GM23338 (cell line): ENCODE measurements at regions not wholly inside any gene's neighbourhood (a gene's known extent, or its start where the extent isn't known, plus 50 kb on each side); places are given as distances from the start of the nearest gene placed in this dataset.

Experiments
- ATAC-seq: fragments of 200-7000 bp; cut with Tn5 transposase; 3 replicates; pipeline ENCODE4 v1.9.1; 2020
- DNase-seq: peaks from one replicate; pipeline ENCODE4 v3.0.0-alpha.2; 2015; ENCODE audit warnings: low spot score
- H2AFZ ChIP-seq: fragments of 200-600 bp; sonication (generic); 2 replicates; pipeline ENCODE4 v1.8.0; 2016; ENCODE audit warnings: antibody characterized with exemption, mild to moderate bottlenecking, moderate library complexity
- H3F3A ChIP-seq: fragments of 200-600 bp; sonication (generic); replicated peaks from 2 replicates; pipeline ENCODE4 v1.8.0; 2017; ENCODE audit warnings: antibody characterized with exemption, mixed run types, low read depth
- H3K27ac ChIP-seq: fragments of 200-600 bp; sonication (generic); 2 replicates; pipeline ENCODE4 v1.6.1; 2016; ENCODE audit warnings: low read depth
- H3K27me3 ChIP-seq: fragments of 200-600 bp; sonication (generic); 2 replicates; pipeline ENCODE4 v1.8.0; 2016; ENCODE audit warnings: mild to moderate bottlenecking, mixed run types, moderate library complexity; ENCODE audit not compliant: insufficient read depth
- H3K36me3 ChIP-seq: fragments of 200-600 bp; sonication (generic); 2 replicates; pipeline ENCODE4 v1.8.0; 2016; ENCODE audit warnings: mild to moderate bottlenecking; ENCODE audit not compliant: insufficient read depth
- H3K4me1 ChIP-seq: fragments of 200-600 bp; sonication (generic); 2 replicates; pipeline ENCODE4 v1.8.0; 2016; ENCODE audit warnings: mild to moderate bottlenecking, moderate library complexity; ENCODE audit not compliant: insufficient read depth
- H3K4me2 ChIP-seq: fragments of 200-600 bp; sonication (generic); 2 replicates; pipeline ENCODE4 v1.7.1; 2017; ENCODE audit warnings: mixed run types
- H3K4me3 ChIP-seq: fragments of 200-600 bp; sonication (generic); 2 replicates; pipeline ENCODE4 v1.6.1; 2016; ENCODE audit warnings: mixed run types
- H3K79me2 ChIP-seq: fragments of 200-600 bp; sonication (generic); replicated peaks from 2 replicates; pipeline ENCODE4 v1.8.0; 2017; ENCODE audit warnings: mild to moderate bottlenecking; ENCODE audit not compliant: insufficient read depth
- H3K9me2 ChIP-seq: fragments of 200-600 bp; sonication (generic); 2 replicates; pipeline ENCODE4 v1.8.0; 2017; ENCODE audit not compliant: insufficient read depth
- H4K20me1 ChIP-seq: fragments of 200-600 bp; sonication (generic); replicated peaks from 2 replicates; pipeline ENCODE4 v1.8.0; 2017; ENCODE audit warnings: mild to moderate bottlenecking; ENCODE audit not compliant: insufficient read depth
- H3K27ac Mint-ChIP-seq: 2 replicates; pipeline ENCODE4 v1.8.0; 2020; ENCODE audit warnings: inconsistent platforms, mild to moderate bottlenecking, moderate library complexity, mixed read lengths
- H3K27me3 Mint-ChIP-seq: 3 replicates; pipeline ENCODE4 v1.8.0; 2022; ENCODE audit warnings: low read depth, mild to moderate bottlenecking, moderate library complexity, mixed read lengths, inconsistent platforms; ENCODE audit not compliant: insufficient read depth, poor library complexity
- H3K36me3 Mint-ChIP-seq: 3 replicates; pipeline ENCODE4 v1.8.0; 2021; ENCODE audit warnings: low read depth, mild to moderate bottlenecking, inconsistent platforms, moderate library complexity, mixed read lengths
- H3K4me1 Mint-ChIP-seq: 3 replicates; pipeline ENCODE4 v1.8.0; 2020; ENCODE audit warnings: mild to moderate bottlenecking, inconsistent platforms, mixed read lengths
- H3K4me3 Mint-ChIP-seq: 3 replicates; pipeline ENCODE4 v1.8.0; 2021; ENCODE audit warnings: moderate library complexity, mild to moderate bottlenecking, inconsistent platforms, mixed read lengths
- H3K9me3 Mint-ChIP-seq: 3 replicates; pipeline ENCODE4 v1.8.0; 2020; ENCODE audit warnings: moderate library complexity, mild to moderate bottlenecking, inconsistent platforms, mixed read lengths
- CTCF ChIP-seq, 2 experiments: fragments of 200-600 bp in 1 of 2; sonication (generic) in 1 of 2; conservative IDR thresholded peaks; 2 replicates each; pipeline versions ENCODE4 v1.5.1 to v1.6.1; 2016 to 2017; ENCODE audit warnings: antibody characterized with exemption in 2 of 2, low read depth in 2 of 2, mild to moderate bottlenecking in 2 of 2, moderate library complexity in 1 of 2
- ETS1 ChIP-seq: IDR thresholded peaks from 2 replicates; pipeline ENCODE4 v1.6.1; 2016; ENCODE audit warnings: antibody characterized with exemption
- EZH2 ChIP-seq: fragments of 200-600 bp; sonication (generic); IDR thresholded peaks from one replicate; pipeline ENCODE4 v1.8.0; 2017; ENCODE audit warnings: antibody characterized with exemption, mild to moderate bottlenecking, low read depth; ENCODE audit not compliant: unreplicated experiment
- EZH2phosphoT487 ChIP-seq: fragments of 200-600 bp; sonication (generic); IDR thresholded peaks from one replicate; pipeline ENCODE4 v1.8.1; 2018; ENCODE audit warnings: antibody characterized with exemption; ENCODE audit not compliant: unreplicated experiment
- POLR2AphosphoS5 ChIP-seq: IDR thresholded peaks from 2 replicates; pipeline ENCODE4 v1.6.1; 2016; ENCODE audit warnings: antibody characterized with exemption, low read depth
- REST ChIP-seq: IDR thresholded peaks from one replicate; pipeline ENCODE4 v1.6.1; 2018; ENCODE audit warnings: antibody characterized with exemption; ENCODE audit not compliant: unreplicated experiment
- STAT1 ChIP-seq: IDR thresholded peaks from one replicate; pipeline ENCODE4 v1.6.1; 2016; ENCODE audit warnings: antibody characterized with exemption; ENCODE audit not compliant: unreplicated experiment
- ZNF114 ChIP-seq: fragments of 250-450 bp; sonication (Bioruptor Pico); IDR thresholded peaks from 2 replicates; pipeline ENCODE4 v1.5.0; 2020; ENCODE audit warnings: mild to moderate bottlenecking, moderate library complexity
- ZNF331 ChIP-seq: fragments of 250-450 bp; sonication (Bioruptor Pico); IDR thresholded peaks from 2 replicates; pipeline ENCODE4 v1.5.0; 2020; ENCODE audit warnings: low read depth, mild to moderate bottlenecking, moderate library complexity

- TF ChIP-seq REST (no peak), CTCF (conservative IDR thresholded peaks at IDR 0.05; ENCODE audit: low read depth in 2 of 2) (no peak), ETS1 (no peak), ZNF331 (no peak), ZNF114 (CRISPR knock-in tag) (no peak)
Measured at GRCh38 chr2:116411211-116411610, 1403.3 kb upstream of the DDX18 start (continued).

GRCh38 chr2:116413659-116414058, 1400.8 kb upstream of the DDX18 start:
- Mint-ChIP-seq H3K36me3 (no peaks in the 10 kb centered on the region), H3K27me3 (peaks cover 3% of the 10 kb centered on the region), H3K4me3 (no peak overlapping the region), H3K27ac (no peak overlapping the region), H3K4me1 (no peaks in the 10 kb centered on the region), H3K9me3 (no peaks in the 10 kb centered on the region; the same call in 2 of the 3 replicates)
- no peak for DNase-seq
- H3K4me2 ChIP-seq: no peak overlapping the region
- peaks cover 3% of the 10 kb centered on the region for H3K9me2 ChIP-seq
- H3K4me3 ChIP-seq: no peak overlapping the region
- no peaks in the 10 kb centered on the region for H3K4me1 ChIP-seq
- no peak for ATAC-seq
- no peaks in the 10 kb centered on the region for H3K27me3 ChIP-seq
- no peaks in the 10 kb centered on the region for H3K79me2 ChIP-seq
- H4K20me1 ChIP-seq: no peaks in the 10 kb centered on the region
- H3K36me3 ChIP-seq: no peaks in the 10 kb centered on the region
- H3K27ac ChIP-seq: no peak overlapping the region
- no peaks in the 10 kb centered on the region for H3F3A ChIP-seq
- no peak overlapping the region for H2AFZ ChIP-seq
- TF ChIP-seq CTCF (conservative IDR thresholded peaks at IDR 0.05; ENCODE audit: low read depth in 2 of 2) (no peak), ETS1 (no peak), POLR2AphosphoS5 (no peak), EZH2phosphoT487 (no peak), EZH2 (no peak), REST (no peak), STAT1 (no peak)
